Fibroblast of lung (primary cell): ENCODE measurements at regions not wholly inside any gene's neighbourhood (a gene's known extent, or its start where the extent isn't known, plus 50 kb on each side); places are given as distances from the start of the nearest gene placed in this dataset.

Source experiments
- DNase-seq, 2 donors: peaks; one replicate each; pipeline versions ENCODE4 v3.0.0 to v3.0.0-alpha.2; 2010; ENCODE audit warnings: low read depth in 2 of 2
- H2AFZ ChIP-seq: 2 replicates; pipeline ENCODE4 v1.5.1; 2012; ENCODE audit warnings: low read length, control low read depth, inconsistent platforms
- H3K27ac ChIP-seq: 2 replicates; pipeline ENCODE4 v1.5.1; 2011; ENCODE audit warnings: low read length, control low read depth; ENCODE audit not compliant: insufficient read depth
- H3K27me3 ChIP-seq: 2 replicates; pipeline ENCODE4 v1.5.1; 2011; ENCODE audit warnings: mild to moderate bottlenecking, low read length; ENCODE audit not compliant: control insufficient read depth, insufficient read depth
- H3K36me3 ChIP-seq: 2 replicates; pipeline ENCODE4 v1.5.1; 2011; ENCODE audit warnings: low read length; ENCODE audit not compliant: control insufficient read depth, insufficient read depth
- H3K4me1 ChIP-seq: 2 replicates; pipeline ENCODE4 v1.5.1; 2011; ENCODE audit warnings: low read length; ENCODE audit not compliant: control insufficient read depth, insufficient read depth; ENCODE audit errors: extremely low read depth
- H3K4me2 ChIP-seq: 2 replicates; pipeline ENCODE4 v1.5.1; 2011; ENCODE audit warnings: low read length, control low read depth; ENCODE audit not compliant: insufficient read depth; ENCODE audit errors: extremely low read depth
- H3K4me3 ChIP-seq, 4 experiments: fragments of 200-600 bp in 1 of 4; sonication (generic) in 1 of 4; replicated peaks in 1 of 4; 2 replicates each; pipeline ENCODE4 v1.5.1; 2011 to 2016; ENCODE audit warnings: low read length in 4 of 4, low read depth in 3 of 4, mild to moderate bottlenecking in 3 of 4, control low read depth in 2 of 4, inconsistent platforms in 1 of 4, mixed read lengths in 1 of 4; ENCODE audit not compliant: insufficient read depth in 1 of 4; ENCODE audit errors: control extremely low read depth in 1 of 4
- H3K79me2 ChIP-seq: 2 replicates; pipeline ENCODE4 v1.5.1; 2012; ENCODE audit warnings: mild to moderate bottlenecking, low read length, inconsistent platforms; ENCODE audit not compliant: control insufficient read depth, insufficient read depth
- H3K9ac ChIP-seq: 2 replicates; pipeline ENCODE4 v1.5.1; 2011; ENCODE audit warnings: mild to moderate bottlenecking, low read length, control low read depth; ENCODE audit not compliant: insufficient read depth
- H3K9me3 ChIP-seq: 2 replicates; pipeline ENCODE4 v1.5.1; 2012; ENCODE audit warnings: low read depth, low read length; ENCODE audit not compliant: control insufficient read depth, insufficient read depth
- H4K20me1 ChIP-seq: 2 replicates; pipeline ENCODE4 v1.5.1; 2011; ENCODE audit warnings: low read length; ENCODE audit not compliant: control insufficient read depth, insufficient read depth; ENCODE audit errors: extremely low read depth
- CTCF ChIP-seq, 2 donors: IDR thresholded peaks in 1 of 2; conservative IDR thresholded peaks in 1 of 2; 1 replicate in 1 of 2; 2 replicates in 1 of 2; pipeline ENCODE4 v1.5.1; 2011 to 2012; ENCODE audit warnings: low read length in 2 of 2, control low read depth in 1 of 2, inconsistent platforms in 1 of 2, low read depth in 1 of 2, mild to moderate bottlenecking in 1 of 2
- EZH2 ChIP-seq: IDR thresholded peaks from 2 replicates; pipeline ENCODE4 v1.5.1; 2012; ENCODE audit warnings: low read length, control low read depth, mild to moderate bottlenecking; ENCODE audit errors: missing control alignments

GRCh38 chr7:54141576-54141975 is 400.6 kb upstream of the VSTM2A start:
- TF ChIP-seq EZH2 (no peak), CTCF (conservative IDR thresholded peaks at IDR 0.05 in 1 of 2, IDR thresholded peaks at IDR 0.05 in 1 of 2; ENCODE audit: low read depth in 1 of 2, low read length in 2 of 2) (no peak)
- Histone ChIP-seq H2AFZ (no peak overlapping the region), H3K4me3 (no peak overlapping the region), H3K27me3 (no peaks in the 10 kb centered on the region), H4K20me1 (no peaks in the 10 kb centered on the region), H3K4me1 (no peaks in the 10 kb centered on the region), H3K27ac (no peak overlapping the region), H3K9ac (no peak overlapping the region), H3K9me3 (no peaks in the 10 kb centered on the region), H3K79me2 (no peaks in the 10 kb centered on the region), H3K36me3 (no peaks in the 10 kb centered on the region), H3K4me2 (no peak overlapping the region)
- DNase-seq, result no peak

GRCh38 chr7:54145716-54146115 is 396.5 kb upstream of the VSTM2A start:
- no peaks in the 10 kb centered on the region for H3K36me3 ChIP-seq
- no peak overlapping the region for H2AFZ ChIP-seq
- no peaks in the 10 kb centered on the region for H4K20me1 ChIP-seq
- H3K79me2 ChIP-seq, result no peaks in the 10 kb centered on the region
- H3K9ac ChIP-seq, result no peak overlapping the region
- TF ChIP-seq CTCF (conservative IDR thresholded peaks at IDR 0.05 in 1 of 2, IDR thresholded peaks at IDR 0.05 in 1 of 2; ENCODE audit: low read depth in 1 of 2, low read length in 2 of 2), result no peak
- TF ChIP-seq EZH2, result no peak
- H3K4me2 ChIP-seq, result no peak overlapping the region
- no peaks in the 10 kb centered on the region for H3K4me1 ChIP-seq
- no peaks in the 10 kb centered on the region for H3K9me3 ChIP-seq
- H3K27ac ChIP-seq, result no peak overlapping the region
- no peak for DNase-seq
- H3K27me3 ChIP-seq, result no peaks in the 10 kb centered on the region
- no peak overlapping the region for H3K4me3 ChIP-seq

- TF ChIP-seq CTCF (conservative IDR thresholded peaks at IDR 0.05 in 1 of 2, IDR thresholded peaks at IDR 0.05 in 1 of 2; ENCODE audit: low read depth in 1 of 2, low read length in 2 of 2) (no peak), EZH2 (no peak)
Observed at GRCh38 chr7:54153462-54153861, 388.7 kb upstream of the VSTM2A start.

More at GRCh38 chr7:54153462-54153861, 388.7 kb upstream of the VSTM2A start:
- Histone ChIP-seq H3K36me3 (no peaks in the 10 kb centered on the region), H2AFZ (no peak overlapping the region), H3K4me2 (no peak overlapping the region), H3K27ac (no peak overlapping the region), H3K4me1 (no peaks in the 10 kb centered on the region), H3K9ac (no peak overlapping the region), H3K79me2 (no peaks in the 10 kb centered on the region), H4K20me1 (no peaks in the 10 kb centered on the region), H3K9me3 (no peaks in the 10 kb centered on the region), H3K27me3 (no peaks in the 10 kb centered on the region), H3K4me3 (no peak overlapping the region)
- no peak for DNase-seq
